H1 (cell line): ENCODE measurements at regions not wholly inside any gene's neighbourhood (a gene's known extent, or its start where the extent isn't known, plus 50 kb on each side); places are given as distances from the start of the nearest gene placed in this dataset.

Source experiments
- CTCF ChIA-PET: fragments of 300-600 bp; sonication (Branson Sonifier 250); formaldehyde crosslinking; loops from one replicate; lab custom pipeline; 2021; ENCODE audit not compliant: partially characterized antibody; lab: Charles Lee
- POLR2A ChIA-PET: fragments of 300-600 bp; sonication (Branson Sonifier 250); formaldehyde crosslinking; loops from one replicate; lab custom pipeline; 2021; ENCODE audit warnings: inconsistent platforms; ENCODE audit not compliant: partially characterized antibody; lab: Charles Lee
- DNase-seq, 2 experiments: peaks; one replicate each; pipeline versions ENCODE4 v3.0.0 to v3.0.0-alpha.2; 2010 to 2022; ENCODE audit warnings: low spot score in 2 of 2, low read depth in 1 of 2, mixed read lengths in 1 of 2
- FAIRE-seq: peaks from 2 replicates; lab custom pipeline; 2011; peaks lifted over from hg19 to GRCh38; lab: Jason Lieb, UNC
- H2AFZ ChIP-seq: 2 replicates; pipeline ENCODE4 v1.8.1; 2012; ENCODE audit warnings: low read length, inconsistent platforms
- H2AK5ac ChIP-seq: 2 replicates; pipeline ENCODE4 v1.6.1; 2013; ENCODE audit warnings: low read depth, low read length
- H2BK120ac ChIP-seq: replicated peaks from 2 replicates; pipeline ENCODE3; 2013; ENCODE audit warnings: low read depth, low read length, inconsistent platforms
- H2BK12ac ChIP-seq: 2 replicates; pipeline ENCODE4 v1.6.1; 2013; ENCODE audit warnings: low read depth, low read length
- H2BK15ac ChIP-seq: 2 replicates; pipeline ENCODE4 v1.6.1; 2013; ENCODE audit warnings: low read length
- H2BK20ac ChIP-seq: 2 replicates; pipeline ENCODE4 v1.6.1; 2013; ENCODE audit warnings: low read length
- H2BK5ac ChIP-seq: 2 replicates; pipeline ENCODE4 v1.6.1; 2013; ENCODE audit warnings: low read depth, low read length
- H3K14ac ChIP-seq: 2 replicates; pipeline ENCODE4 v1.6.1; 2013; ENCODE audit warnings: inconsistent platforms; ENCODE audit not compliant: insufficient read length
- H3K18ac ChIP-seq: 2 replicates; pipeline ENCODE4 v1.6.1; 2013; ENCODE audit warnings: low read length; ENCODE audit errors: extremely low read depth
- H3K23ac ChIP-seq: 2 replicates; pipeline ENCODE4 v1.6.1; 2013; ENCODE audit warnings: inconsistent platforms; ENCODE audit not compliant: insufficient read length
- H3K23me2 ChIP-seq: 2 replicates; pipeline ENCODE4 v1.6.1; 2013; ENCODE audit warnings: low read depth, low read length
- H3K27ac ChIP-seq: 2 replicates; pipeline ENCODE4 v1.6.1; 2011; ENCODE audit warnings: low read depth, low read length, inconsistent platforms
- H3K27me3 ChIP-seq, 4 experiments: replicated peaks in 1 of 4; 1 replicate in 1 of 4; 2 replicates in 3 of 4; pipeline versions ENCODE4 v1.6.1 to v1.8.1; 2011 to 2013; ENCODE audit warnings: low read length in 3 of 4, mild to moderate bottlenecking in 3 of 4, inconsistent platforms in 2 of 4, mixed read lengths in 2 of 4, moderate library complexity in 1 of 4; ENCODE audit not compliant: control insufficient read depth in 3 of 4, insufficient read depth in 3 of 4; ENCODE audit errors: extremely low read depth in 1 of 4
- H3K36me3 ChIP-seq, 4 experiments: 2 replicates each; pipeline versions ENCODE4 v1.6.1 to v1.8.1; 2011 to 2013; ENCODE audit warnings: mild to moderate bottlenecking in 4 of 4, low read length in 3 of 4, moderate library complexity in 2 of 4, control low read depth in 1 of 4, inconsistent platforms in 1 of 4; ENCODE audit not compliant: insufficient read depth in 4 of 4, control insufficient read depth in 2 of 4
- H3K4ac ChIP-seq: replicated peaks from 2 replicates; pipeline ENCODE3; 2013; ENCODE audit warnings: low read length, low read depth, mixed read lengths, inconsistent platforms; ENCODE audit not compliant: insufficient read length
- H3K4me1 ChIP-seq, 4 experiments: replicated peaks in 1 of 4; 1 replicate in 1 of 4; 2 replicates in 3 of 4; pipeline versions ENCODE4 v1.6.1 to v1.8.1; 2011 to 2013; ENCODE audit warnings: low read length in 3 of 4, inconsistent platforms in 2 of 4, mixed read lengths in 1 of 4; ENCODE audit not compliant: insufficient read depth in 4 of 4, control insufficient read depth in 3 of 4
- H3K4me2 ChIP-seq, 2 experiments: 2 replicates each; pipeline versions ENCODE4 v1.6.1 to v1.8.1; 2011 to 2013; ENCODE audit warnings: low read depth in 2 of 2, low read length in 2 of 2, control low read depth in 1 of 2, inconsistent platforms in 1 of 2, mild to moderate bottlenecking in 1 of 2; ENCODE audit not compliant: insufficient read depth in 1 of 2
- H3K4me3 ChIP-seq, 4 experiments: fragments of 200-600, 300-600 bp in 1 of 4; sonication (generic), shearing (Covaris generic), sonication (Bioruptor Twin) in 1 of 4; 2 replicates each; pipeline versions ENCODE4 v1.5.1 to v1.8.1; 2011 to 2016; ENCODE audit warnings: low read length in 4 of 4, low read depth in 3 of 4, control low read depth in 2 of 4, inconsistent platforms in 2 of 4, mild to moderate bottlenecking in 2 of 4, mixed read lengths in 1 of 4, moderate library complexity in 1 of 4; ENCODE audit not compliant: insufficient read depth in 2 of 4; ENCODE audit errors: extremely low read depth in 1 of 4
- H3K56ac ChIP-seq: replicated peaks from 2 replicates; pipeline ENCODE3; 2013; ENCODE audit warnings: low read depth, mild to moderate bottlenecking, mixed read lengths, low read length, inconsistent platforms; ENCODE audit not compliant: insufficient read length
- H3K79me1 ChIP-seq: 2 replicates; pipeline ENCODE4 v1.6.1; 2013; ENCODE audit warnings: low read depth, low read length, control low read depth
- H3K79me2 ChIP-seq, 2 experiments: 2 replicates each; pipeline versions ENCODE4 v1.6.1 to v1.8.1; 2012 to 2013; ENCODE audit warnings: low read length in 2 of 2, mild to moderate bottlenecking in 2 of 2, inconsistent platforms in 1 of 2; ENCODE audit not compliant: insufficient read depth in 2 of 2, control insufficient read depth in 1 of 2
- H3K9ac ChIP-seq, 4 experiments: replicated peaks in 1 of 4; 1 replicate in 1 of 4; 2 replicates in 3 of 4; pipeline versions ENCODE4 v1.6.1 to v1.8.1; 2011 to 2013; ENCODE audit warnings: low read depth in 3 of 4, low read length in 3 of 4, control low read depth in 2 of 4, mild to moderate bottlenecking in 2 of 4, moderate library complexity in 2 of 4, inconsistent platforms in 1 of 4; ENCODE audit errors: extremely low read depth in 1 of 4
- H3K9me3 ChIP-seq, 2 experiments: 2 replicates each; pipeline versions ENCODE4 v1.6.1 to v1.8.1; 2012 to 2013; ENCODE audit warnings: mild to moderate bottlenecking in 2 of 2, moderate library complexity in 2 of 2, control low read depth in 1 of 2, inconsistent platforms in 1 of 2, low read depth in 1 of 2, low read length in 1 of 2, mixed read lengths in 1 of 2; ENCODE audit not compliant: insufficient read depth in 2 of 2
- H4K20me1 ChIP-seq, 2 experiments: replicated peaks in 1 of 2; 2 replicates each; pipeline versions ENCODE3 to v1.8.1; 2011 to 2013; ENCODE audit warnings: inconsistent platforms in 2 of 2, low read length in 2 of 2, mild to moderate bottlenecking in 1 of 2; ENCODE audit not compliant: insufficient read depth in 2 of 2, control insufficient read depth in 1 of 2
- H4K5ac ChIP-seq: 2 replicates; pipeline ENCODE4 v1.6.1; 2013; ENCODE audit warnings: low read length, low read depth, mixed read lengths, inconsistent platforms; ENCODE audit not compliant: insufficient read length
- H4K8ac ChIP-seq: 2 replicates; pipeline ENCODE4 v1.8.0; 2013; ENCODE audit warnings: mild to moderate bottlenecking, moderate library complexity, low read length, inconsistent platforms; ENCODE audit not compliant: insufficient read depth; ENCODE audit errors: extremely low read depth
- H4K91ac ChIP-seq: replicated peaks from 2 replicates; pipeline ENCODE3; 2013; ENCODE audit warnings: low read length, mixed read lengths, inconsistent platforms; ENCODE audit not compliant: insufficient read length
- BCL11A ChIP-seq, 2 experiments: IDR thresholded peaks; one replicate each; pipeline ENCODE4 v1.6.1; 2011; ENCODE audit warnings: low read depth in 2 of 2, low read length in 2 of 2, mild to moderate bottlenecking in 2 of 2
- BRCA1 ChIP-seq: IDR thresholded peaks from 2 replicates; pipeline ENCODE4 v1.6.1; 2012; ENCODE audit warnings: low read depth, low read length, improper control_type of control experiment
- CBX5 ChIP-seq: fragments of 300-800, 300-1000 bp; sonication (generic); IDR thresholded peaks from 2 replicates; pipeline ENCODE4 v1.7.1; 2016; ENCODE audit warnings: antibody characterized with exemption, low read length, low read depth
- EGR1 ChIP-seq: IDR thresholded peaks from 2 replicates; pipeline ENCODE4 v1.6.1; 2011; ENCODE audit warnings: low read depth, low read length, borderline replicate concordance
- GTF2F1 ChIP-seq: IDR thresholded peaks from 2 replicates; pipeline ENCODE4 v1.6.1; 2012; ENCODE audit warnings: low read depth, low read length, improper control_type of control experiment, borderline replicate concordance
- PHF8 ChIP-seq: fragments of 200-600 bp; sonication (generic); conservative IDR thresholded peaks from 2 replicates; pipeline ENCODE4 v1.7.1; 2012; ENCODE audit warnings: low read depth, mild to moderate bottlenecking, inconsistent platforms, low read length, moderate library complexity
- RFX5 ChIP-seq: IDR thresholded peaks from 2 replicates; pipeline ENCODE4 v1.6.1; 2011; ENCODE audit warnings: low read depth, low read length, improper control_type of control experiment, borderline replicate concordance
- RXRA ChIP-seq: IDR thresholded peaks from 2 replicates; pipeline ENCODE4 v1.6.1; 2011; ENCODE audit warnings: low read depth, mild to moderate bottlenecking, low read length, moderate library complexity; ENCODE audit not compliant: insufficient read depth
- SAP30 ChIP-seq: fragments of 300-600 bp; sonication (generic); IDR thresholded peaks from 2 replicates; pipeline ENCODE4 v1.7.1; 2012; ENCODE audit warnings: low read length, moderate library complexity, mild to moderate bottlenecking, inconsistent platforms; ENCODE audit not compliant: insufficient read depth, insufficient replicate concordance
- SIN3A ChIP-seq, 2 experiments: IDR thresholded peaks in 1 of 2; conservative IDR thresholded peaks in 1 of 2; 2 replicates each; pipeline ENCODE4 v1.6.1; 2011 to 2012; ENCODE audit warnings: low read length in 2 of 2, improper control_type of control experiment in 1 of 2, low read depth in 1 of 2, mild to moderate bottlenecking in 1 of 2
- SIRT6 ChIP-seq: IDR thresholded peaks from one replicate; pipeline ENCODE4 v1.7.1; 2012; ENCODE audit warnings: low read length, inconsistent platforms
- ZNF274 ChIP-seq: IDR thresholded peaks from 2 replicates; pipeline ENCODE4 v1.7.0; 2012; ENCODE audit warnings: low read length, borderline replicate concordance; ENCODE audit errors: extremely low read depth
- WGBS, 2 experiments: shearing (Covaris generic) in 1 of 2; methylation state at CpG; one replicate each; pipeline versions ENCODE4 v1.1.6 to v1.1.7; 2013 to 2015; ENCODE audit warnings: low lambda C conversion rate in 2 of 2, mixed read lengths in 2 of 2, inconsistent platforms in 1 of 2, low coverage in 1 of 2, missing lambda C conversion rate in 1 of 2; ENCODE audit not compliant: insufficient replicate concordance in 2 of 2, insufficient coverage in 1 of 2, insufficient read length in 1 of 2; ENCODE audit errors: extremely low coverage in 1 of 2, missing lambda C conversion rate in 1 of 2; 5-methylcytosine and 5-hydroxymethylcytosine counted together
- TF ChIP-seq, protein P1 (sequence below): IDR thresholded peaks from 2 replicates; pipeline ENCODE4 v1.6.1; 2012; ENCODE audit warnings: inconsistent platforms
- TF ChIP-seq, protein P2 (sequence below): IDR thresholded peaks from 2 replicates; pipeline ENCODE4 v1.6.1; 2012; ENCODE audit warnings: inconsistent platforms

DNA sequence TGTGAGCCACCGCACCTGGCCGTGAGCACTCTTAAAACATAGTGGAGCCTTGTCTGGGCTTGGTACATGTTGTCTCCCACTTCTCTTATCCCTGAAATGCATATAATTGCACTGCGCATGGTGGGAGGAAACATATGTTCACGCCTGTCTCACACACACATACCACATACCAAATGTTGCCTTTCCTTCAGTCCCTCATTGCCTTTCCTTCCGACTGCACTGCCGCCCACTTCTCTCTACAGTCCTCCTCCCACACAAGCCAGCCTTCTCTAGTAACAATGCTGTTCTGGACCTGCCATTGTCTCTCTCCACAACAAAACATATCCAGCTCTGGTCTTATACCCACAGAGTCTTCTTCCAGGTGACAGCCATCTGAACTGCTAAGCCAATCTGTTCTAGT, 88.3 kb upstream of the PTHLH start:
- 92% methylated on average over 6 of the region's 6 CpGs; no CpG with 5 or more reads in 1 of the 2 experiments for WGBS, 2 experiments
- TF ChIP-seq GTF2F1 (no peak), RFX5 (no peak), SIRT6 (no peak), BCL11A (IDR thresholded peaks at IDR 0.05; ENCODE audit: low read depth in 2 of 2, low read length in 2 of 2) (no peak), ZNF274 (no peak), CBX5 (no peak), SAP30 (no peak), PHF8 (no peak), BRCA1 (no peak), EGR1 (no peak), SIN3A (conservative IDR thresholded peaks at IDR 0.05 in 1 of 2, IDR thresholded peaks at IDR 0.05 in 1 of 2; ENCODE audit: low read depth in 1 of 2, low read length in 2 of 2) (no peak), RXRA (no peak)
- TF ChIP-seq, protein P1, sequence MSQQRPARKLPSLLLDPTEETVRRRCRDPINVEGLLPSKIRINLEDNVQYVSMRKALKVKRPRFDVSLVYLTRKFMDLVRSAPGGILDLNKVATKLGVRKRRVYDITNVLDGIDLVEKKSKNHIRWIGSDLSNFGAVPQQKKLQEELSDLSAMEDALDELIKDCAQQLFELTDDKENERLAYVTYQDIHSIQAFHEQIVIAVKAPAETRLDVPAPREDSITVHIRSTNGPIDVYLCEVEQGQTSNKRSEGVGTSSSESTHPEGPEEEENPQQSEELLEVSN = no peak
- TF ChIP-seq, protein P2, sequence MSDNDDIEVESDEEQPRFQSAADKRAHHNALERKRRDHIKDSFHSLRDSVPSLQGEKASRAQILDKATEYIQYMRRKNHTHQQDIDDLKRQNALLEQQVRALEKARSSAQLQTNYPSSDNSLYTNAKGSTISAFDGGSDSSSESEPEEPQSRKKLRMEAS = no peak

More for the DNA sequence above, 88.3 kb upstream of the PTHLH start:
- Histone ChIP-seq H3K79me1 (no peaks in the 10 kb centered on the region), H3K4me3 (no peak overlapping the region), H2BK20ac (no peak overlapping the region), H4K91ac (no peak overlapping the region), H3K27ac (no peak overlapping the region), H2BK5ac (no peak overlapping the region), H2AFZ (no peak overlapping the region), H4K20me1 (no peaks in the 10 kb centered on the region), H3K4ac (no peak overlapping the region), H3K79me2 (no peaks in the 10 kb centered on the region), H3K9ac (no peak overlapping the region), H3K23ac (no peak overlapping the region), H3K23me2 (no peaks in the 10 kb centered on the region), H3K27me3 (no peaks in the 10 kb centered on the region), H4K5ac (no peak overlapping the region), H3K56ac (no peak overlapping the region), H3K9me3 (no peaks in the 10 kb centered on the region), H3K36me3 (no peaks in the 10 kb centered on the region), H4K8ac (no peak overlapping the region), H2AK5ac (no peak overlapping the region), H2BK120ac (no peak overlapping the region), H3K18ac (no peak overlapping the region), H3K4me2 (no peak overlapping the region), H2BK12ac (no peak overlapping the region), H3K4me1 (no peaks in the 10 kb centered on the region), H2BK15ac (no peak overlapping the region), H3K14ac (no peak overlapping the region)
- FAIRE-seq = no peak
- CTCF ChIA-PET = interaction anchor here (0.6 kb wide), 1 partner anchor 60 kb away, joined by 4 read pairs; no protein-coding TSS in a partner anchor
- POLR2A ChIA-PET = no interaction called here
- DNase-seq = no peak
